Upper lobe of right lung (tissue), 1 donor: ENCODE measurements at regions not wholly inside any gene's neighbourhood (a gene's known extent, or its start where the extent isn't known, plus 50 kb on each side); places are given as distances from the start of the nearest gene placed in this dataset.

Source experiments
- ATAC-seq: fragments of 200-7000 bp; cut with Tn5 transposase; one replicate; pipeline ENCODE4 v1.9.1; 2020; ENCODE audit warnings: mild to moderate bottlenecking, moderate library complexity
- DNase-seq: peaks from one replicate; pipeline ENCODE4 v3.0.0-alpha.2; 2020
- H3K27ac ChIP-seq: fragments of 200-600 bp; one replicate; pipeline ENCODE4 v1.8.0; 2022
- H3K27me3 ChIP-seq: fragments of 200-600 bp; one replicate; pipeline ENCODE4 v1.8.0; 2022; ENCODE audit warnings: mild to moderate bottlenecking
- H3K36me3 ChIP-seq: fragments of 200-600 bp; one replicate; pipeline ENCODE4 v1.8.0; 2022
- H3K4me1 ChIP-seq: fragments of 200-600 bp; one replicate; pipeline ENCODE4 v1.8.0; 2022
- H3K4me3 ChIP-seq: fragments of 200-600 bp; one replicate; pipeline ENCODE4 v1.8.0; 2022; ENCODE audit warnings: mild to moderate bottlenecking
- H3K9me3 ChIP-seq: fragments of 200-600 bp; one replicate; pipeline ENCODE4 v1.8.0; 2022
- intact Hi-C: fragments of 100-400 bp; cut with DNase I; formaldehyde crosslinking; loops from one replicate; pipeline ENCODE4 v1.11.0; 2022
- TF ChIP-seq, protein P1 (sequence below): fragments of 200-600 bp; IDR thresholded peaks from one replicate; pipeline ENCODE4 v1.8.0; 2022; ENCODE audit warnings: antibody characterized with exemption
- donor health status: DM: no; HTN: yes; CAD: no; lungs with severe emphysema.

DNA sequence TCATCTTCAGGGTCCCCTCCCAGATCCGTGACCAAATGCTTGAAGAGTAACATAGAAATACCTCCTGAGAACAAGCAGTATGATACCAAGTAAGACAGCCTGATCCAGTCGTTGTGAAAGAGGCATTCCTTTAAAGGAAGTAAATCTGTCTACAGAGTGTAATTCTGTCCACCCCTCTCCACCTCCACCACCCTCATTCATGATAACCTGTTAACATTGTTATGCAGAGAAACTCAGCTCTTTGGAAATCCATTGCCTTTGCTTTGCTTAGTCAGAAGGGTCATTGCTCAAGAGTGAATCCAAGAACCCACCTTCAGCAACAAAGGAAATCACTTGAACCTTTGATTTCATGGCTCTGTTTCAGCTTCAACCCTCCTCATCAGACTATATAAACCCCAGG is 155.6 kb downstream of the CYP26B1 start:
- intact Hi-C loops: no loop called here
- Histone ChIP-seq H3K36me3 (no peaks in the 10 kb centered on the region), H3K4me3 (no peak overlapping the region), H3K27me3 (no peaks in the 10 kb centered on the region), H3K4me1 (no peaks in the 10 kb centered on the region), H3K9me3 (no peaks in the 10 kb centered on the region), H3K27ac (no peak overlapping the region)
- TF ChIP-seq, protein P1, sequence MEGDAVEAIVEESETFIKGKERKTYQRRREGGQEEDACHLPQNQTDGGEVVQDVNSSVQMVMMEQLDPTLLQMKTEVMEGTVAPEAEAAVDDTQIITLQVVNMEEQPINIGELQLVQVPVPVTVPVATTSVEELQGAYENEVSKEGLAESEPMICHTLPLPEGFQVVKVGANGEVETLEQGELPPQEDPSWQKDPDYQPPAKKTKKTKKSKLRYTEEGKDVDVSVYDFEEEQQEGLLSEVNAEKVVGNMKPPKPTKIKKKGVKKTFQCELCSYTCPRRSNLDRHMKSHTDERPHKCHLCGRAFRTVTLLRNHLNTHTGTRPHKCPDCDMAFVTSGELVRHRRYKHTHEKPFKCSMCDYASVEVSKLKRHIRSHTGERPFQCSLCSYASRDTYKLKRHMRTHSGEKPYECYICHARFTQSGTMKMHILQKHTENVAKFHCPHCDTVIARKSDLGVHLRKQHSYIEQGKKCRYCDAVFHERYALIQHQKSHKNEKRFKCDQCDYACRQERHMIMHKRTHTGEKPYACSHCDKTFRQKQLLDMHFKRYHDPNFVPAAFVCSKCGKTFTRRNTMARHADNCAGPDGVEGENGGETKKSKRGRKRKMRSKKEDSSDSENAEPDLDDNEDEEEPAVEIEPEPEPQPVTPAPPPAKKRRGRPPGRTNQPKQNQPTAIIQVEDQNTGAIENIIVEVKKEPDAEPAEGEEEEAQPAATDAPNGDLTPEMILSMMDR: no peak
- ATAC-seq (no peak), DNase-seq (no peak)

DNA sequence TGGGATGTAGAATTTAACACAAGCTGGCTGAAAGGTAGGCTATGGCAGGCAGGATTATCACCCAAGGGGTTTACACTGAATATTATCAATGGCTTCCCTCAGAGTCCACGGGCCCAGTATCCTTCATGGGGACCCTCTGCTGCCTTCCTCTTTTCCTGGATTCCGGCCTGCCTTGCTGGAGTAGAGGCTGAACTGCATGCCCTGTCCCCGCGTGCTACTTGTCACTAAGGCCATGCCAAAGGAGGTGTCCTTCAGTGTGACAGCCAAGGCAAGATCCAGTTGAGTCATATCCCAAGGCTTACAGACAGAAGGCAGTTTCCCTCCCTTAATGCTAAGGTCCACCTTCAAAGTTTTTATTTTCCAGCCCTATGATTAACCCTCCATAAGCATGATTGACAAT is 156.3 kb downstream of the CYP26B1 start:
- H3K27ac ChIP-seq: no peak overlapping the region
- H3K4me1 ChIP-seq: no peaks in the 10 kb centered on the region
- no peaks in the 10 kb centered on the region for H3K27me3 ChIP-seq
- H3K9me3 ChIP-seq: no peaks in the 10 kb centered on the region
- ATAC-seq: no peak
- H3K36me3 ChIP-seq: no peaks in the 10 kb centered on the region
- no peak overlapping the region for H3K4me3 ChIP-seq
- TF ChIP-seq, protein P1: no peak
- DNase-seq: peak; percentile 40
- intact Hi-C loops: no loop called here

DNA sequence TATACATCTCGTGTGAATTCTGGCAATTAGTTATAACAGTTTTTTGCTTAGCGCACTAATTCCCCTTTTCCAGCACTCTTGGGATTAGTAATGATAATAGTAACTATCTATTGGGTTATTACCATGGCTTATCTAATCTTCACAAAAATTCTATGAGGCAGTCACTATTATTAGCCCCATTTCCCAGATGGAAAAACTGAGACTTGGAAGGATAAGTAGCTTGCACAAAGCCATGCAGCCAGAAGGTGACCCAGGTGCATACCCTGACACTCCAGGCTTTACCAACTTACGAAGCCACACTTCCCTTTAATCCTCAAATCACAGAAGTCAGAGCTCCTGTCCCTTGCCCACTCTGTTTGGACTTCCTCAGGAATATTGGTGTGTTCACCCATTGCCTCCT is 156.8 kb downstream of the CYP26B1 start:
- no peaks in the 10 kb centered on the region for H3K4me1 ChIP-seq
- H3K4me3 ChIP-seq: no peak overlapping the region
- H3K27me3 ChIP-seq: no peaks in the 10 kb centered on the region
- intact Hi-C loops: no loop called here
- DNase-seq (no peak), ATAC-seq (no peak)
- no peak overlapping the region for H3K27ac ChIP-seq
- no peaks in the 10 kb centered on the region for H3K36me3 ChIP-seq
- no peaks in the 10 kb centered on the region for H3K9me3 ChIP-seq
- TF ChIP-seq, protein P1: no peak

DNA sequence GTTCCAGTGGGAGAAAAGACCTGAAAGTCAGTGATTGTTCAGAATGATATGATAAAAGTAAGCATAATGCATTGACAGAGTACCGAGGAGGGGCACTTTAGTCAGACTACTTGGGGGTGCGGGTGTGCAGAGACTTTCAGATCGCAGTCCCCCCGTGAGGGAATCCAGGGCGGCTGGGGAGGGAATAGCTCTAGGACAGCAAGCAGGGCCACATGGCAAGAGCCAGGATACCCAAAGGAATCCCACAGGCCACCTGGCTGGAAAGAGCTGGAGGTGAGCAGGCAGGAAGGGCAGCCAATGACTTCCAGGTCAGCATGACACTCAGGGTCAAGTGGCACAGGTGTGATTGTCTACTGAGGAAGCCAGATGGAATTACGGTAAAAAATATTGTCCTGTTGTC is 157.5 kb downstream of the CYP26B1 start:
- Histone ChIP-seq H3K36me3 (no peaks in the 10 kb centered on the region), H3K4me1 (no peaks in the 10 kb centered on the region), H3K27ac (no peak overlapping the region), H3K9me3 (no peaks in the 10 kb centered on the region), H3K27me3 (no peaks in the 10 kb centered on the region), H3K4me3 (no peak overlapping the region)
- ATAC-seq (no peak), DNase-seq (no peak)
- TF ChIP-seq, protein P1: no peak
- intact Hi-C loops: no loop called here

DNA sequence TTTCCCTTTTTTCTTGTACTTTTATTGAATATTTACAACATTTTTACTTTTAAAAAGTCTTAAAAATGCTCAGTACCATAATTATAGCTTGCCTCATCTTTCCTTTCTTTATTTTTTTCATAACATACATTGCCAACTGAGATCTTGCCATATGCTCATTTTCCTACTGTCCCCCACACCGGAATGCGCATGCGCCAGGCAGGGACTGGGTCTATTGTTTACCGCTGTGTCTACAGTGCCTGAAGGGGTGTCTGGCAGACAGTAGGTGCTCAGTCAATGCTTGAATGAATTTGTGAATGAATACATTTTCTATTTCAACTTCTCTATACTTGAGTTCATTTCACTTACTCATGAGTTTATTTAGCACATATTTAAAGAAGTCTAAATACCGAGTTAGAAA is 158.0 kb downstream of the CYP26B1 start:
- H3K4me1 ChIP-seq: no peaks in the 10 kb centered on the region
- TF ChIP-seq, protein P1: no peak
- DNase-seq (no peak), ATAC-seq (no peak)
- no peak overlapping the region for H3K27ac ChIP-seq
- intact Hi-C loops: no loop called here
- H3K9me3 ChIP-seq: no peaks in the 10 kb centered on the region
- H3K4me3 ChIP-seq: no peak overlapping the region
- no peaks in the 10 kb centered on the region for H3K36me3 ChIP-seq
- no peaks in the 10 kb centered on the region for H3K27me3 ChIP-seq

DNA sequence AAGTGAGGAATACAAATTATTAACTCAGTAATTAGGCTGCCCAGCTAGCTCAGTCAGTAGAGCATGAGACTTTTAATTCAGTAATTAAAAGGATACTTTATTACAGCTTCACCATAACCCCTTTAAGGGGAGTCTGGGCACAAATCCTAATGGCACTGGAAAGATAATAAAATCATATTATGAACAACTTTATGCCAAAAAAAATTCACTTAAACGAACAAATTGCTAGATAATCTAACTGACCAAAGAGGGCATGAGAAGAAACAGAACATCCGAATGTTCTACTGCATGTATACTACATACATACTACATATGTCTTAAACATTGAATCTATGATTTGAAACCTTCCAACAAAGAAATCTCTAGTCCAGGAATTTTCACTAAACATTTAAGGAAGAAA is 159.5 kb downstream of the CYP26B1 start:
- Histone ChIP-seq H3K4me1 (no peaks in the 10 kb centered on the region), H3K9me3 (no peaks in the 10 kb centered on the region), H3K36me3 (no peaks in the 10 kb centered on the region), H3K27ac (no peak overlapping the region), H3K27me3 (no peaks in the 10 kb centered on the region), H3K4me3 (no peak overlapping the region)
- ATAC-seq (no peak), DNase-seq (no peak)
- TF ChIP-seq, protein P1: no peak
- intact Hi-C loops: no loop called here
